Rectal smooth muscle tissue (tissue), 1 donor: ENCODE measurements at regions not wholly inside any gene's neighbourhood (a gene's known extent, or its start where the extent isn't known, plus 50 kb on each side); places are given as distances from the start of the nearest gene placed in this dataset.

Experiments
- H3K27ac ChIP-seq: one replicate; pipeline ENCODE4 v1.7.0; 2013; ENCODE audit warnings: low read depth, low read length, inconsistent platforms
- H3K27me3 ChIP-seq: one replicate; pipeline ENCODE4 v1.7.0; 2013; ENCODE audit warnings: low read length; ENCODE audit not compliant: control insufficient read depth, insufficient read depth
- H3K36me3 ChIP-seq: one replicate; pipeline ENCODE4 v1.7.0; 2013; ENCODE audit warnings: low read length; ENCODE audit not compliant: control insufficient read depth, insufficient read depth
- H3K4me1 ChIP-seq: one replicate; pipeline ENCODE4 v1.7.0; 2013; ENCODE audit warnings: low read length; ENCODE audit not compliant: control insufficient read depth, insufficient read depth
- H3K4me3 ChIP-seq: one replicate; pipeline ENCODE4 v1.7.0; 2013; ENCODE audit warnings: low read length
- H3K9ac ChIP-seq: one replicate; pipeline ENCODE4 v1.7.0; 2013; ENCODE audit warnings: low read length

- Histone ChIP-seq H3K36me3 (no peaks in the 10 kb centered on the region), H3K4me1 (peaks cover 4% of the 10 kb centered on the region), H3K27me3 (no peaks in the 10 kb centered on the region), H3K4me3 (no peak overlapping the region), H3K27ac (peak overlapping the region; percentile 17), H3K9ac (no peak overlapping the region)
Observed at GRCh38 chr3:16102905-16103364, 71.5 kb upstream of the GALNT15 start.

- H3K36me3 ChIP-seq: no peaks in the 10 kb centered on the region
- peak overlapping the region; percentile 17 for H3K27ac ChIP-seq
- H3K9ac ChIP-seq: no peak overlapping the region
- H3K4me1 ChIP-seq: peaks cover 4% of the 10 kb centered on the region
- H3K4me3 ChIP-seq: no peak overlapping the region
- no peaks in the 10 kb centered on the region for H3K27me3 ChIP-seq
Observed at GRCh38 chr3:16103472-16103871, 71.0 kb upstream of the GALNT15 start.

- Histone ChIP-seq H3K27me3 (no peaks in the 10 kb centered on the region), H3K9ac (no peak overlapping the region), H3K4me3 (no peak overlapping the region), H3K36me3 (no peaks in the 10 kb centered on the region), H3K4me1 (peaks cover 4% of the 10 kb centered on the region), H3K27ac (no peak overlapping the region)
Observed at GRCh38 chr3:16104156-16104555, 70.3 kb upstream of the GALNT15 start.

- Histone ChIP-seq H3K27me3 (no peaks in the 10 kb centered on the region), H3K9ac (no peak overlapping the region), H3K27ac (no peak overlapping the region), H3K4me1 (peaks cover 4% of the 10 kb centered on the region), H3K4me3 (no peak overlapping the region), H3K36me3 (no peaks in the 10 kb centered on the region)
Observed at GRCh38 chr3:16106050-16106449, 68.4 kb upstream of the GALNT15 start.

- Histone ChIP-seq H3K9ac (no peak overlapping the region), H3K4me1 (peaks cover under 1% of the 10 kb centered on the region), H3K27ac (no peak overlapping the region), H3K36me3 (no peaks in the 10 kb centered on the region), H3K4me3 (no peak overlapping the region), H3K27me3 (no peaks in the 10 kb centered on the region)
Observed at GRCh38 chr3:16108424-16108823, 66.1 kb upstream of the GALNT15 start.

- Histone ChIP-seq H3K4me1 (no peaks in the 10 kb centered on the region), H3K27ac (no peak overlapping the region), H3K36me3 (no peaks in the 10 kb centered on the region), H3K27me3 (no peaks in the 10 kb centered on the region), H3K9ac (no peak overlapping the region), H3K4me3 (no peak overlapping the region)
Observed at GRCh38 chr3:16109929-16110328, 64.6 kb upstream of the GALNT15 start.

GRCh38 chr3:16112910-16113504 lies 61.5 kb upstream of the GALNT15 start:
- H3K27me3 ChIP-seq: no peaks in the 10 kb centered on the region
- H3K27ac ChIP-seq: no peak overlapping the region
- H3K9ac ChIP-seq: no peak overlapping the region
- no peaks in the 10 kb centered on the region for H3K36me3 ChIP-seq
- no peak overlapping the region for H3K4me3 ChIP-seq
- H3K4me1 ChIP-seq: no peaks in the 10 kb centered on the region

DNA sequence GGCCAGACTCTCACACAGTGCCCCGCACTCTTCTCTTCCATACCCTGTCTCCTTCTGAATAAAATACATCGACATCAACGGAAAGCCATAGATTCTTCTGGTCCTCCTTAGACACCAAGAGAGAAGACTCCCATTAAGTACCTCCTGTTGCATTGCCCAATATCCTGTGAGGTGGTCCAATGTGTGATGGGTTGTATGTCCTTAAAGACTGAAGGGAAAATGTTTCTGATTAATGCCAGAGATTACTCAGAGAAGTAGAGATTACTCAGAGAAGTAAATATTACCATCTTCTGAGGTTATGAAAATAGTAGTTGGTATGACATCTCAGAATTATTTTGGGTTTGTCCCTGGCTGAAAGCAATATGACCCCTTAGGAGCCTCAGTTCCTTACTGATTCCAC lies 60.8 kb upstream of the GALNT15 start:
- H3K27me3 ChIP-seq: no peaks in the 10 kb centered on the region
- no peak overlapping the region for H3K27ac ChIP-seq
- H3K9ac ChIP-seq: no peak overlapping the region
- H3K4me1 ChIP-seq: no peaks in the 10 kb centered on the region
- H3K4me3 ChIP-seq: no peak overlapping the region
- H3K36me3 ChIP-seq: no peaks in the 10 kb centered on the region

GRCh38 chr3:16114429-16114828 lies 60.1 kb upstream of the GALNT15 start:
- Histone ChIP-seq H3K4me3 (no peak overlapping the region), H3K9ac (no peak overlapping the region), H3K27ac (no peak overlapping the region), H3K27me3 (no peaks in the 10 kb centered on the region), H3K36me3 (no peaks in the 10 kb centered on the region), H3K4me1 (no peaks in the 10 kb centered on the region)

DNA sequence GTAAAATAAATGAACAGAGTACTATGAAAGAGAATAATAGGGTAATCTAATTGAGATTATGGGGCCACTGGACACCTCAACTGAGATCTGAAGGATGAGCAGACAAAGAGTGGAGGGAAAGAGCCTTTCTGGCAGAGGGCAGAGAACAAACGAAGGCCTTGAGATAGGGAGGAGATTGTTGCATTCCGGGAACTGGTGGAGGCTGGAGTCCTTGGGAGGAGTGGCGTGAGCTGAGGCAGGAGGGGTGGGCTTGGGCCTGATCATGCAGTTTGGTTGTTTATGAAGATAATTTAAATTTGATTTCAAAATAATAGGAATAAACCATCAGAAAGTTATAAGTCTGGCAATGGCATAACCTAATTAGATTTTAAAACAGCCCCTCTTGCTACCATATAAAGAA lies 59.5 kb upstream of the GALNT15 start:
- Histone ChIP-seq H3K4me1 (no peaks in the 10 kb centered on the region), H3K27ac (no peak overlapping the region)

GRCh38 chr3:16118396-16118795 lies 56.1 kb upstream of the GALNT15 start:
- Histone ChIP-seq H3K4me1 (no peaks in the 10 kb centered on the region), H3K27me3 (no peaks in the 10 kb centered on the region), H3K9ac (no peak overlapping the region), H3K4me3 (no peak overlapping the region), H3K27ac (no peak overlapping the region), H3K36me3 (no peaks in the 10 kb centered on the region)

More for the DNA sequence above, 59.5 kb upstream of the GALNT15 start:
- Histone ChIP-seq H3K4me3 (no peak overlapping the region), H3K36me3 (no peaks in the 10 kb centered on the region), H3K9ac (no peak overlapping the region), H3K27me3 (no peaks in the 10 kb centered on the region)

- Histone ChIP-seq H3K4me1 (no peaks in the 10 kb centered on the region), H3K27ac (no peak overlapping the region), H3K36me3 (no peaks in the 10 kb centered on the region), H3K27me3 (no peaks in the 10 kb centered on the region), H3K9ac (no peak overlapping the region), H3K4me3 (no peak overlapping the region)
Observed at GRCh38 chr3:16119887-16120286, 54.6 kb upstream of the GALNT15 start.

DNA sequence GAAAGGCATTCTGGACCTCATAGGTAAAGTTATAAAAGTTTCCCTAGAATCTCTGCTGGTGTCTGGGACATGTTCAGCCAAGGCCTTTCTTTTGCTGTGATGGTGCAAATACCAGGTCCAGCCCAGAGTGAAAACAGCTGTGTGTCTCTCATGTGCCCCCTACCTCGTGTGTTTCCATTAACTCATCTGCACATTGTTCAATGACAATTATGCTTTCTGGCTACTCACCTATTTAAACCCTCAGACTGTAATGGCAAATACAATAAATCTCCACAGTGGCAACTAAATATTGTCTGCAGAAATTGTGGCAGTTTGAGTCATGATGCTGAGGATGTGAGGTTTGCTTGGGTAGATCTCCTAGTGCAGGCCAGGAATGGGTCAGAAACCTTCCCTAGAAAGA lies 53.1 kb upstream of the GALNT15 start:
- Histone ChIP-seq H3K27me3 (no peaks in the 10 kb centered on the region), H3K4me1 (no peaks in the 10 kb centered on the region), H3K4me3 (no peak overlapping the region), H3K27ac (no peak overlapping the region), H3K9ac (no peak overlapping the region), H3K36me3 (no peaks in the 10 kb centered on the region)
